ENCODE measurements at regions not wholly inside any gene's neighbourhood (a gene's known extent, or its start where the extent isn't known, plus 50 kb on each side); places are given as distances from the start of the nearest gene placed in this dataset.

DNA sequence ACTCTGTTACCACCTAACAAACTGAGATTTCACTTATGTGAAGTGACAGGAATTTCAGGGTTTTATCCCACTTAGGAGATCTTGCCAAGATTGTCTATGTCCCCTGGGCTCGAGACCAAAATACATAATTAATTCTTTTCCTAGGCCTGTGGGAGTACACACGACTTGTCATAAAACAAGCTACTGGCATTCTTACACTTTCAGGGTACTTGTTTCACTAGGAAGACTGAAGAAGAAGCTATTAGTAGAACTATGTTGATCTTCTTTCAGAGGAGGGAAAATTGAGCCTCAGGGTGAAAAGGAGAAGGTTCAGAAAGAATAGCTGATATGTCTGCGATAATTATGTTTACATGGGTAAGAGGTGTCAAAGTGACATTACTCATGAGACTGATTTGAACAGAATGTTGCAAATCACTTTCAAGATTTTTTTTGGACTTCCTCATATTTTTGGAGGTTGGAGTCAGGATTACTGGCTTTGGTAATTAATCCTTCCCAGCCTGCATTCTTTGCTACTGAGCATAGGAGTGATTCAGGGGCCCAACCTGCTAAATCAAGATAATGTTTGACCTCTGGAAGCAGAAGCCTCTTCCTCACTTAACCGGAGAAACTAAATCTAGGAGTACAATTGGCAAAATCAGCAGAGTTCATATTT lies 240.0 kb upstream of the NT5C1B start:
- TF ChIP-seq CTCF (IDR thresholded peaks at IDR 0.05; ENCODE audit: low read depth, low read length, poor library complexity, severe bottlenecking): no peak
- TF ChIP-seq EZH2phosphoT487 (IDR thresholded peaks at IDR 0.05; ENCODE audit: borderline replicate concordance, low read length): no peak

All from DOHH2 (cell line).